Uterus (tissue), 3 donors: ENCODE measurements at regions not wholly inside any gene's neighbourhood (a gene's known extent, or its start where the extent isn't known, plus 50 kb on each side); places are given as distances from the start of the nearest gene placed in this dataset.

ENCODE experiments used
- DNase-seq, 2 donors: peaks; one replicate each; pipeline ENCODE4 v3.0.0-alpha.2; 2019 to 2020
- H3K27ac ChIP-seq, 2 donors: fragments of 200-600 bp; sonication (generic); 1 replicate in 1 of 2; 2 replicates in 1 of 2; pipeline ENCODE4 v1.5.1; 2016 to 2018
- H3K27me3 ChIP-seq, 2 donors: fragments of 200-600 bp; sonication (generic); one replicate each; pipeline ENCODE4 v1.5.1; 2018 to 2019; ENCODE audit warnings: control low read depth in 1 of 2
- H3K36me3 ChIP-seq, 2 donors: fragments of 200-600 bp; sonication (generic); one replicate each; pipeline ENCODE4 v1.5.1; 2019; ENCODE audit warnings: control low read depth in 1 of 2
- H3K4me1 ChIP-seq, 2 donors: fragments of 200-600 bp; sonication (generic); one replicate each; pipeline ENCODE4 v1.5.1; 2018 to 2019; ENCODE audit warnings: control low read depth in 1 of 2
- H3K4me3 ChIP-seq, 2 donors: fragments of 200-600 bp; sonication (generic); 1 replicate in 1 of 2; 2 replicates in 1 of 2; pipeline ENCODE4 v1.5.1; 2018 to 2019; ENCODE audit warnings: mild to moderate bottlenecking in 1 of 2
- H3K9me3 ChIP-seq, 2 donors: fragments of 200-600 bp; sonication (generic); one replicate each; pipeline ENCODE4 v1.5.1; 2019; ENCODE audit warnings: control low read depth in 1 of 2
- CTCF ChIP-seq, 4 experiments: fragments of 200-600 bp in 2 of 4; fragments of 450-650 bp in 2 of 4; sonication (generic) in 2 of 4; IDR thresholded peaks; one replicate each; pipeline ENCODE4 v1.5.1; 2016 to 2019; ENCODE audit warnings: antibody characterized with exemption in 4 of 4, mild to moderate bottlenecking in 2 of 4, moderate library complexity in 1 of 4
- POLR2A ChIP-seq, 2 donors: fragments of 450-650 bp; IDR thresholded peaks; one replicate each; pipeline ENCODE4 v1.6.1; 2016; ENCODE audit warnings: antibody characterized with exemption in 2 of 2, mild to moderate bottlenecking in 1 of 2, moderate library complexity in 1 of 2
- intact Hi-C: fragments of 100-400 bp; cut with DNase I; formaldehyde crosslinking; loops from one replicate; pipeline ENCODE4 v1.15.1; 2023; ENCODE audit warnings: low total_unique reads
- donor health status: DM: yes; HTN: yes; CAD: no.

DNA sequence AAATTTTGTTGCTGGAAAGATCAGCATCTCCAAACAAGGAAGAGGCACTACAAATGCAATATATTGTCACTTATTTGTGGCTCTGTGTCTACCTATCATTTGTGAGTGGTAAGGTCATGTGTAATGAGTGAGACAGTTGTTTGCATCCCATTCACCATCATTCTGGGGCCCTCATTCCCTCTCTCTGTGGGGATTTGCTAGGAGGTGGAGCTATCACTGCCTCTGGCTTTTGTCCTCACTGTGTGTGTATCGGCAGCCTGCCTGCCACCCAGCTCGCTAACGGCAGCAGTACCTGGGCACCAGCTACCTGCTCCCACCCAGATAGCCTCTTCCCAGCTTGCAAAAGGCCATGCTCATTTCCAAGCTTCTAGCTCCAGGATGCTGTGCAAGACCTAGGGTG lies 379.2 kb upstream of the ZFHX3 start:
- Histone ChIP-seq H3K27ac (no peak overlapping the region), H3K9me3 (no peaks in the 10 kb centered on the region), H3K27me3 (no peaks in the 10 kb centered on the region), H3K36me3 (no peaks in the 10 kb centered on the region), H3K4me3 (no peak overlapping the region), H3K4me1 (no peaks in the 10 kb centered on the region)
- no peak for TF ChIP-seq CTCF (IDR thresholded peaks at IDR 0.05)
- DNase-seq: no peak
- intact Hi-C loops: no loop called here

GRCh38 chr16:73426433-73427160 lies 378.7 kb upstream of the ZFHX3 start:
- no peak overlapping the region for H3K27ac ChIP-seq
- no peak for TF ChIP-seq CTCF (IDR thresholded peaks at IDR 0.05)
- TF ChIP-seq POLR2A (IDR thresholded peaks at IDR 0.05): no peak
- H3K4me3 ChIP-seq: no peak overlapping the region
- H3K4me1 ChIP-seq: no peaks in the 10 kb centered on the region
- no peaks in the 10 kb centered on the region for H3K27me3 ChIP-seq
- intact Hi-C loops: no loop called here
- H3K9me3 ChIP-seq: no peaks in the 10 kb centered on the region
- DNase-seq: no peak
- no peaks in the 10 kb centered on the region for H3K36me3 ChIP-seq

DNA sequence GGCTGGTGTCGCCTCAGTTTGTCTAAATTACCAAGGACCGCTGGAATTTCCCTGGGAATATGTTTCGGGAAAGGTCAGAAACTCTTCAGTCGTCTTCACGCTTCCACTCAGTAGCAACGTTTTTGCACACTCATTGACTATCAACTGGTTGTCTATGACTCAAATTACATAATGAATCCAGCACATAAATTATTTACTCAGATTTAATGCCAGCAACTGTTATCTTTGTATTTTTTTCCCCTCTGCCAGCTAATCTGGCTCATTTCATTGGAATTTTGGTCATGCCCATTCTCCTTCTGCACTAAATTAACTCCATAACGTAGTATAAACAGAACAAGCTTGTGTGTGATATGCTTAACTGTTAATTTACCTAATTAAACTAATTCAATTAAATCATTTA lies 372.7 kb upstream of the ZFHX3 start:
- intact Hi-C loops: no loop called here
- H3K4me1 ChIP-seq: no peaks in the 10 kb centered on the region
- no peaks in the 10 kb centered on the region for H3K27me3 ChIP-seq
- H3K4me3 ChIP-seq: no peak overlapping the region
- no peaks in the 10 kb centered on the region for H3K9me3 ChIP-seq
- H3K36me3 ChIP-seq: no peaks in the 10 kb centered on the region
- no peak for TF ChIP-seq POLR2A (IDR thresholded peaks at IDR 0.05)
- TF ChIP-seq CTCF (IDR thresholded peaks at IDR 0.05): no peak
- DNase-seq: no peak
- H3K27ac ChIP-seq: no peak overlapping the region

- Histone ChIP-seq H3K36me3 (no peaks in the 10 kb centered on the region), H3K4me3 (no peak overlapping the region), H3K27me3 (no peaks in the 10 kb centered on the region), H3K4me1 (no peaks in the 10 kb centered on the region), H3K9me3 (no peaks in the 10 kb centered on the region), H3K27ac (no peak overlapping the region)
- no peak for DNase-seq
- intact Hi-C loops: no loop called here
- TF ChIP-seq CTCF (IDR thresholded peaks at IDR 0.05) (no peak), POLR2A (IDR thresholded peaks at IDR 0.05) (no peak)
These were observed 372.3 kb upstream of the ZFHX3 start for GRCh38 chr16:73420244-73420643.

DNA sequence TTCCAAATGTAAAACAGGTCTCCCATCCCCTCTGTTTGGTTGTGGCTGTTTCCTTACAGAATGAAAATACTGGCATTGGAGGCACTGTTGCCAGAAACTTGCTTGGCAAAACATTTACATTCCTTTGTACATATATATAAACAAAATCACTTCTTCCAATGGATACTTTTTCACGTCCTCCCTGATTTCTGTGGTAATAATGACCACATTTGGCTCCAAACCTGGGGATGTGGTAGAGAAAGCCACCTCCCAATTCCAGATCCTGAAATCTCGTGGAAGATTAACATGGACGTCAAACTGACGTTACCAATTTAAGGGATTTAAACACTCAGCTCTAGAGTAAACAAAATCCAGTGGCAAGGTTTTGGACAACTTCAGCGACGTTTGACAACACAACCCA lies 370.8 kb upstream of the ZFHX3 start:
- Histone ChIP-seq H3K36me3 (no peaks in the 10 kb centered on the region), H3K9me3 (no peaks in the 10 kb centered on the region), H3K27me3 (no peaks in the 10 kb centered on the region), H3K27ac (no peak overlapping the region), H3K4me3 (no peak overlapping the region), H3K4me1 (no peaks in the 10 kb centered on the region)
- intact Hi-C loops: no loop called here
- no peak for DNase-seq
- TF ChIP-seq CTCF (IDR thresholded peaks at IDR 0.05) (no peak), POLR2A (IDR thresholded peaks at IDR 0.05) (no peak)
